ENCODE measurements at regions not wholly inside any gene's neighbourhood (a gene's known extent, or its start where the extent isn't known, plus 50 kb on each side); places are given as distances from the start of the nearest gene placed in this dataset.
A peak's percentile ranks its signal among the peaks of the same experiment; 100 is the strongest.
"Not testable (repeated sequence)": the region's sequence is repeated elsewhere in the genome, so short reads cannot be mapped to it uniquely, and the experiment has no call there.

GRCh38 chr11:44408711-44409470 lies 99.0 kb upstream of the ALX4 start:
- no peak for ATAC-seq
- DNase-seq: no peak
- intact Hi-C loops (cut with micrococcal nuclease): no loop called here

- no peak for ATAC-seq
- intact Hi-C loops (cut with micrococcal nuclease): no loop called here
Observed at GRCh38 chr11:44409558-44410236, 99.8 kb upstream of the ALX4 start.

GRCh38 chr11:44416776-44417175 lies 106.8 kb upstream of the ALX4 start:
- intact Hi-C loops (cut with micrococcal nuclease): no loop called here
- DNase-seq (no peak), ATAC-seq (no peak)

More at GRCh38 chr11:44409558-44410236, 99.8 kb upstream of the ALX4 start:
- no peak for DNase-seq

GRCh38 chr11:44417731-44418455 lies 108.0 kb upstream of the ALX4 start:
- intact Hi-C loops (cut with micrococcal nuclease): no loop called here
- no peak for ATAC-seq
- no peak for DNase-seq

GRCh38 chr11:44418456-44418830 lies 108.5 kb upstream of the ALX4 start:
- ATAC-seq: no peak
- DNase-seq: no peak
- intact Hi-C loops (cut with micrococcal nuclease): no loop called here

GRCh38 chr11:44421090-44421675 lies 111.2 kb upstream of the ALX4 start:
- ATAC-seq (no peak), DNase-seq (no peak)
- intact Hi-C loops (cut with micrococcal nuclease): no loop called here

- ATAC-seq: no peak
- intact Hi-C loops (cut with micrococcal nuclease): no loop called here
Observed at GRCh38 chr11:44423289-44423688, 113.3 kb upstream of the ALX4 start.

GRCh38 chr11:44424841-44425240 lies 114.9 kb upstream of the ALX4 start:
- ATAC-seq (no peak), DNase-seq (no peak)
- intact Hi-C loops (cut with micrococcal nuclease): no loop called here

More at GRCh38 chr11:44423289-44423688, 113.3 kb upstream of the ALX4 start:
- DNase-seq: no peak

- no peak for ATAC-seq
- no peak for DNase-seq
- intact Hi-C loops (cut with micrococcal nuclease): no loop called here
Observed at GRCh38 chr11:44426119-44426518, 116.2 kb upstream of the ALX4 start.

GRCh38 chr11:44426958-44427357 lies 117.0 kb upstream of the ALX4 start:
- intact Hi-C loops (cut with micrococcal nuclease): no loop called here

GRCh38 chr11:44427432-44427831 lies 117.5 kb upstream of the ALX4 start:
- intact Hi-C loops (cut with micrococcal nuclease): no loop called here
- no peak for ATAC-seq

More at GRCh38 chr11:44426958-44427357, 117.0 kb upstream of the ALX4 start:
- DNase-seq (no peak), ATAC-seq (no peak)

GRCh38 chr11:44430140-44430539 lies 120.2 kb upstream of the ALX4 start:
- intact Hi-C loops (cut with micrococcal nuclease): no loop called here
- ATAC-seq (no peak), DNase-seq (no peak)

More at GRCh38 chr11:44427432-44427831, 117.5 kb upstream of the ALX4 start:
- DNase-seq: no peak

- ATAC-seq: no peak
- no peak for DNase-seq
- intact Hi-C loops (cut with micrococcal nuclease): no loop called here
Observed at GRCh38 chr11:44434191-44434590, 124.3 kb upstream of the ALX4 start.

- intact Hi-C loops (cut with micrococcal nuclease): no loop called here
- ATAC-seq (peak; percentile 58), DNase-seq (no peak)
Observed at GRCh38 chr11:44437122-44437521, 127.2 kb upstream of the ALX4 start.

GRCh38 chr11:44442893-44443673 lies 122.4 kb upstream of the CD82 start:
- intact Hi-C loops (cut with micrococcal nuclease); DNase-seq; ATAC-seq: not testable (repeated sequence)

GRCh38 chr11:44443836-44444769 lies 121.4 kb upstream of the CD82 start:
- intact Hi-C loops (cut with micrococcal nuclease): no loop called here
- DNase-seq: no peak
- ATAC-seq: no peak

- no peak for ATAC-seq
- intact Hi-C loops (cut with micrococcal nuclease): no loop called here
- DNase-seq: no peak
Observed at GRCh38 chr11:44444770-44445321, 120.6 kb upstream of the CD82 start.

Data from left ventricle myocardium superior (tissue), 1 donor.